KMS-11 (cell line): ENCODE measurements at regions not wholly inside any gene's neighbourhood (a gene's known extent, or its start where the extent isn't known, plus 50 kb on each side); places are given as distances from the start of the nearest gene placed in this dataset.
"Not testable (repeated sequence)": the region's sequence is repeated elsewhere in the genome, so short reads cannot be mapped to it uniquely, and the experiment has no call there.

Experiments used
- H2AFZ ChIP-seq: fragments of 200-600 bp; sonication (generic); 2 replicates; pipeline ENCODE4 v1.6.1; 2016; ENCODE audit warnings: antibody characterized with exemption, mixed run types, low read depth
- H3K27ac ChIP-seq: fragments of 200-600 bp; sonication (generic); 2 replicates; pipeline ENCODE4 v1.6.1; 2016; ENCODE audit warnings: mild to moderate bottlenecking, mixed run types
- H3K27me3 ChIP-seq: fragments of 200-600 bp; sonication (generic); 2 replicates; pipeline ENCODE4 v1.6.1; 2017; ENCODE audit warnings: mild to moderate bottlenecking, low read depth, mixed run types, moderate library complexity; ENCODE audit not compliant: insufficient read depth
- H3K36me3 ChIP-seq: fragments of 200-600 bp; sonication (generic); 2 replicates; pipeline ENCODE4 v1.6.1; 2017; ENCODE audit warnings: mild to moderate bottlenecking, mixed run types; ENCODE audit not compliant: insufficient read depth
- H3K4me1 ChIP-seq: fragments of 200-600 bp; sonication (generic); 2 replicates; pipeline ENCODE4 v1.6.1; 2016; ENCODE audit warnings: mild to moderate bottlenecking, low read depth, mixed run types; ENCODE audit not compliant: poor library complexity, severe bottlenecking
- H3K4me2 ChIP-seq: fragments of 200-600 bp; sonication (generic); 2 replicates; pipeline ENCODE4 v1.7.0; 2016; ENCODE audit warnings: mild to moderate bottlenecking, mixed run types
- H3K4me3 ChIP-seq: fragments of 200-600 bp; sonication (generic); IDR thresholded peaks from 2 replicates; pipeline ENCODE4 v1.6.1; 2017; ENCODE audit warnings: low read depth, low read length, mixed read lengths; ENCODE audit not compliant: insufficient read depth
- H3K79me2 ChIP-seq: fragments of 200-600 bp; sonication (generic); 2 replicates; pipeline ENCODE4 v1.6.1; 2016; ENCODE audit warnings: low read depth, mixed run types; ENCODE audit not compliant: insufficient read depth
- H3K9ac ChIP-seq: fragments of 200-600 bp; sonication (generic); 2 replicates; pipeline ENCODE4 v1.6.1; 2016; ENCODE audit warnings: mild to moderate bottlenecking, mixed run types
- H4K20me1 ChIP-seq: fragments of 200-600 bp; sonication (generic); 2 replicates; pipeline ENCODE4 v1.6.1; 2016; ENCODE audit warnings: mild to moderate bottlenecking, mixed run types; ENCODE audit not compliant: insufficient read depth
- CTCF ChIP-seq: fragments of 200-600 bp; sonication (generic); conservative IDR thresholded peaks from 2 replicates; pipeline ENCODE4 v1.6.1; 2017; ENCODE audit warnings: low read depth, mild to moderate bottlenecking, antibody characterized with exemption, low read length, moderate library complexity, mixed read lengths

DNA sequence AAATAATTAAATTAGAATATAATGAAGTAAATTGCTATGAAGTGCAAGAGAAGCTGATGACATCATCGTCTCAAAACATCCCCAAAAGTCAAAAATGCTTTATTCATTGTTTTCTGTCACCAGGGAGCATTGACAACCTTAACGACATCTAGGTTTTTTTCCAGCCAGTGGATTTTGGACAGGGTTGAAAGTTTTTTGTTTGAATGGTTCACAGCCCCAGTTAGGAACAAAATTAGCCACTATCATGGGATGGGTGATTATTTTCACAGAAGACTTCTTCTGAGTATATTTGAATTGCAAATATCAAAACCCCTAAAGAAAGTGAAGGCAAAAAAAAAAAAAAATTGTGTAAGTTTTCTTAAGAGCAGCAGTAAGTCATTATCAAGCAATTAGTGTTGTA, 826.1 kb downstream of the STPG2 start:
- no peak for TF ChIP-seq CTCF
- H3K4me3 ChIP-seq, result no peak overlapping the region

GRCh38 chr4:97317671-97318070, 825.6 kb downstream of the STPG2 start:
- Histone ChIP-seq H2AFZ (no peak overlapping the region), H3K4me1 (no peaks in the 10 kb centered on the region), H3K27ac (no peak overlapping the region), H3K9ac (no peak overlapping the region), H3K4me3 (no peak overlapping the region), H3K27me3 (no peaks in the 10 kb centered on the region), H3K4me2 (no peak overlapping the region), H4K20me1 (no peaks in the 10 kb centered on the region), H3K36me3 (no peaks in the 10 kb centered on the region), H3K79me2 (no peaks in the 10 kb centered on the region)
- no peak for TF ChIP-seq CTCF

More for the DNA sequence above, 826.1 kb downstream of the STPG2 start:
- H4K20me1 ChIP-seq, result no peaks in the 10 kb centered on the region
- H3K36me3 ChIP-seq, result no peaks in the 10 kb centered on the region
- H3K27me3 ChIP-seq, result no peaks in the 10 kb centered on the region
- H3K27ac ChIP-seq, result no peak overlapping the region
- H3K9ac ChIP-seq, result no peak overlapping the region
- H2AFZ ChIP-seq, result no peak overlapping the region
- no peaks in the 10 kb centered on the region for H3K79me2 ChIP-seq
- H3K4me1 ChIP-seq, result no peaks in the 10 kb centered on the region
- H3K4me2 ChIP-seq, result no peak overlapping the region

DNA sequence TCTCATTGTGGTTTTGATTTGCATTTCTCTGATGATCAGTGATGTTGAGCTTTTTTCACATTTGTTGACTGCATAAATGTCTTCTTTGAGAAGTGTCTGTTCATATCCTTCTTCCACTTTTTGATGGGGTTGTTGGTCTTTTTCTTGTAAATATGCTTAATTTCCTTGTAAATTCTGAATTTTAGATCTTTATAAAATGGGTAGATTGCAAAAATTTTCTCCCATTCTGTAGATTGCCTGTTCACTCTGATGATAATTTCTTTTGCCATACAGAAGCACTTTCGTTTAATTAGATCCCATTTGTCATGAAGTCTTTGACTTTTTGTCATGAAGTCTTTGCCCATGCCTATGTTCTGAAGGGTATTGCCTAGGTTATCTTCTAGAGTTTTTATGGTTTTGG, 817.5 kb downstream of the STPG2 start:
- H3K4me3 ChIP-seq, H2AFZ ChIP-seq, H3K9ac ChIP-seq, H3K27me3 ChIP-seq, H3K4me2 ChIP-seq, H3K36me3 ChIP-seq, H4K20me1 ChIP-seq, H3K79me2 ChIP-seq, H3K27ac ChIP-seq, H3K4me1 ChIP-seq: not testable (repeated sequence)

DNA sequence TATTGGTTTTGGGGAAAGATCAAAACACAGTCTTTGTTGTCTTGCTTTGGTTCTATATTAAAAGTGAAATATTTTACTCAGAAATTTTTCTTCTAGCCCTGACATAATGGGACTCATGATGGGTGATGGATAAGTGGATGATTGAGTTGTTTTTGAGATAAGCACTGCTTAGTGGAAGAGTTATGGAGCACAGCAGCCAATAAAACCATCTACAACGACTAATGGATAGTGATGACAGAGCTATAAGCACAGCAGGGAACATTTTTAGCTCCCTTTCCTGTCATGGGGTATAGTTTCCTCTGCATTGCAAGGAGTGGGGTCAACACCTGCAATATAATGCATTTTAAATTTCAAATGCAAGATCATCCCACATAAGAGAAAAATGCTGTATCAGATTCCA, 812.4 kb downstream of the STPG2 start:
- no peak overlapping the region for H3K4me3 ChIP-seq
- H2AFZ ChIP-seq, result no peak overlapping the region
- H4K20me1 ChIP-seq, result no peaks in the 10 kb centered on the region
- H3K27ac ChIP-seq, result no peak overlapping the region
- H3K4me2 ChIP-seq, result no peak overlapping the region
- no peaks in the 10 kb centered on the region for H3K4me1 ChIP-seq
- no peaks in the 10 kb centered on the region for H3K79me2 ChIP-seq
- no peak for TF ChIP-seq CTCF
- no peak overlapping the region for H3K9ac ChIP-seq
- H3K27me3 ChIP-seq, result no peaks in the 10 kb centered on the region
- H3K36me3 ChIP-seq, result no peaks in the 10 kb centered on the region

- Histone ChIP-seq H3K27ac (no peak overlapping the region), H3K79me2 (no peaks in the 10 kb centered on the region), H3K36me3 (no peaks in the 10 kb centered on the region), H3K4me3 (no peak overlapping the region), H4K20me1 (no peaks in the 10 kb centered on the region), H3K4me1 (no peaks in the 10 kb centered on the region), H3K4me2 (no peak overlapping the region), H2AFZ (no peak overlapping the region), H3K27me3 (no peaks in the 10 kb centered on the region), H3K9ac (no peak overlapping the region)
- no peak for TF ChIP-seq CTCF
Measured at GRCh38 chr4:97334348-97334747, 808.9 kb downstream of the STPG2 start.
